Cardiac fibroblast (primary cell): ENCODE measurements at regions not wholly inside any gene's neighbourhood (a gene's known extent, or its start where the extent isn't known, plus 50 kb on each side); places are given as distances from the start of the nearest gene placed in this dataset.
A peak's percentile ranks its signal among the peaks of the same experiment; 100 is the strongest.

ENCODE experiments used
- DNase-seq, 2 donors: peaks; one replicate each; pipeline versions ENCODE4 v3.0.0 to v3.0.0-alpha.2; 2010; ENCODE audit warnings: low read depth in 2 of 2
- H3K4me3 ChIP-seq, 2 donors: replicated peaks in 1 of 2; 1 replicate in 1 of 2; 2 replicates in 1 of 2; pipeline ENCODE4 v1.5.1; 2011; ENCODE audit warnings: low read depth in 2 of 2, low read length in 2 of 2, mild to moderate bottlenecking in 2 of 2, moderate library complexity in 1 of 2
- TF ChIP-seq, protein P1 (sequence below): IDR thresholded peaks from one replicate; pipeline ENCODE4 v1.5.1; 2011; ENCODE audit warnings: low read depth, mild to moderate bottlenecking, low read length, inconsistent platforms

DNA sequence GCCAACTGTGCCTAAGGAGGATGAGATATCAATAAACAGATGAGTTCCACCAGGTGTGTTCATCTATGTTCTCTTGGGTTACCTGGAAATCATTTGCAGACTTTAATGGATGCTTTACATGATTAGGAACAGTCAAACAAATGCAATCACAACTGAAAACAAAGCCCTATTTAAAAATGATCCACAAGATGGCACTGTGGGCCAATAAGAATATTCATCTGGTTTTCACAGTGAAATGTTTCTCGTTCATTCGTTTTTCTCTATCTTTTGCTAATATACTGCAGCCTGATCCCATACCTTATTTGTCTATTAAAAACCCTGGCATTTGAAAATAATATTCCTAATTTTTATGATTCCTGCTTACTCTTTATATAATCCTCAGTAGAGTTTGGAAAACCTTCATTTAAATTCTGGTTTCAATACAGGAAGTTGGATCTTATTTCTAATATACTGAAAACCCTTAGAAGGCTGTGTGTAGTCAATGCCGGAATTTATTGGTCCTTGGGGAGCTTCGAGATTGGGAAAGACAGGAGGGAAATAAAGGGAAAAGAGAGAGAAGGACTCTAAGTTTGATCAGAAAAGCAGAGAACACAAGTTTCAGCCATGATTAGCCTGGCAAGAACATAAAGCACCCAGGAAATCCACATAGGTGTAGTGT, 63.8 kb upstream of the TAPT1 start:
- DNase-seq, result peak; percentile 60 to 65

DNA sequence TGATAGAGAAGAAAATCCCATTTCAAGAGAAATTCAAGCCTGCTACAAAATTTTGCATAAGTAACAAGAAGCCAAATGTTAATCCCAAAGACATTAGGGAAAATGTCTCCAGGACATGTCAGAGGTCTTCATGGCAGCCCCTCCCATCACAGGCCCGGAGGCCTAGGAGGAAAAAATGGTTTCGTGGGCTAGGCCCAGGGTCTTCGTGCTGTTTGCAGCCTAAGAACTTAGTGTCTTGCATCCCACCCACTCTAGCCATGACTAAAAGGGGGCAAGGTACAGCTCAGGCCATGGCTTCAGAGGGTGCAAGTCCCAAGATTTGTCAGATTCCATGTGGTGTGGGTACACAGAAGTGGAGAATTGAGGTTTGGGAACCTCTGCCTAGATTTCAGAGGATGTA, 57.8 kb upstream of the TAPT1 start:
- TF ChIP-seq, protein P1, sequence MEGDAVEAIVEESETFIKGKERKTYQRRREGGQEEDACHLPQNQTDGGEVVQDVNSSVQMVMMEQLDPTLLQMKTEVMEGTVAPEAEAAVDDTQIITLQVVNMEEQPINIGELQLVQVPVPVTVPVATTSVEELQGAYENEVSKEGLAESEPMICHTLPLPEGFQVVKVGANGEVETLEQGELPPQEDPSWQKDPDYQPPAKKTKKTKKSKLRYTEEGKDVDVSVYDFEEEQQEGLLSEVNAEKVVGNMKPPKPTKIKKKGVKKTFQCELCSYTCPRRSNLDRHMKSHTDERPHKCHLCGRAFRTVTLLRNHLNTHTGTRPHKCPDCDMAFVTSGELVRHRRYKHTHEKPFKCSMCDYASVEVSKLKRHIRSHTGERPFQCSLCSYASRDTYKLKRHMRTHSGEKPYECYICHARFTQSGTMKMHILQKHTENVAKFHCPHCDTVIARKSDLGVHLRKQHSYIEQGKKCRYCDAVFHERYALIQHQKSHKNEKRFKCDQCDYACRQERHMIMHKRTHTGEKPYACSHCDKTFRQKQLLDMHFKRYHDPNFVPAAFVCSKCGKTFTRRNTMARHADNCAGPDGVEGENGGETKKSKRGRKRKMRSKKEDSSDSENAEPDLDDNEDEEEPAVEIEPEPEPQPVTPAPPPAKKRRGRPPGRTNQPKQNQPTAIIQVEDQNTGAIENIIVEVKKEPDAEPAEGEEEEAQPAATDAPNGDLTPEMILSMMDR, result no peak
- DNase-seq, result no peak
- no peak overlapping the region for H3K4me3 ChIP-seq

More for the DNA sequence above, 63.8 kb upstream of the TAPT1 start:
- H3K4me3 ChIP-seq, result no peak overlapping the region
- TF ChIP-seq, protein P1, result peak; percentile 53

DNA sequence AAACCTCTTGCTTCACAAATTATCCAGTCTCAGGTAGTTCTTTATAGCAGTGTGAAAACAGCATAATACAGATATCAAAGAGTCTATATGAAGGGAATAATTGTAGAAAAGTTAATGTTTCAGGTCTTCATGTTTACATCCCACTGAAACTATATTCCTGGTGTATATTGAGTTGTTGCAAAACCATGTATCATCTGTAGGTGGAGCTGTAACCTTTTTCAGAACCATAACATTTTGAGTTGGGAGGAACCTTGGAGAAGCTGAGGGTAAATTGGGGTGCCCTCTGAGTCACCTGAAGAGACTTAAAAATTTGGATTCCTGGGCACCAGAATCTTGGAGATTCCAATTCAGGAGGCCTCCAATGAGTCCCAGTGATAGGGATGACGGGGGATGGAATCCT, 51.9 kb upstream of the TAPT1 start:
- TF ChIP-seq, protein P1, result peak; percentile 20
- DNase-seq, result peak in 1 of 2 donors; percentile 5
- no peak overlapping the region for H3K4me3 ChIP-seq
